ENCODE measurements at regions not wholly inside any gene's neighbourhood (a gene's known extent, or its start where the extent isn't known, plus 50 kb on each side); places are given as distances from the start of the nearest gene placed in this dataset.
"Not testable (repeated sequence)": the region's sequence is repeated elsewhere in the genome, so short reads cannot be mapped to it uniquely, and the experiment has no call there.

DNA sequence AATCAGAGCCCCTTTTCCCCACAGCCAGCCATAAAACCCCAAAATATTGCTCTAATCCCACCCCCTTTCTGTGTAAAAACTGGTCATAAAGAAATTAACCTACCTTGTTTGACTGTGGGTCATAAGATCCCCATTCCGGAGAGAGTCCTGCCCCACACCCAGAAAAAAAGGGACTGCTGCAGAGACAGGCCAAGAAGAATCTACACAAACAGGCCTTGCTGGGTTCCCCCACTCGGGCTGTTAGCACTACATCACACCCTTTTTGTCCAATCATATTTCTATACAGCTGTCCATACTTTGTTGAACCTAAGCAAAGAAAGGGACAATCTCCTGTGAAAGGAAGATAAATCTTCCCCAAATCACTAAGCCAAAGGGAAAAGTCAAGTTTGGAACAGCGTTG is 84.4 kb upstream of the MFGE8 start:
- Histone ChIP-seq H3K4me3 (no peak overlapping the region), H3K36me3 (ENCODE audit: low read depth) (no peaks in the 10 kb centered on the region), H3K4me1 (ENCODE audit: low read depth) (no peaks in the 10 kb centered on the region), H3K9me3 (no peaks in the 10 kb centered on the region)
- intact Hi-C loops (cut with DNase I, micrococcal nuclease): no loop called here
- ATAC-seq: no peak
- DNase-seq: no peak
- TF ChIP-seq, protein P1, sequence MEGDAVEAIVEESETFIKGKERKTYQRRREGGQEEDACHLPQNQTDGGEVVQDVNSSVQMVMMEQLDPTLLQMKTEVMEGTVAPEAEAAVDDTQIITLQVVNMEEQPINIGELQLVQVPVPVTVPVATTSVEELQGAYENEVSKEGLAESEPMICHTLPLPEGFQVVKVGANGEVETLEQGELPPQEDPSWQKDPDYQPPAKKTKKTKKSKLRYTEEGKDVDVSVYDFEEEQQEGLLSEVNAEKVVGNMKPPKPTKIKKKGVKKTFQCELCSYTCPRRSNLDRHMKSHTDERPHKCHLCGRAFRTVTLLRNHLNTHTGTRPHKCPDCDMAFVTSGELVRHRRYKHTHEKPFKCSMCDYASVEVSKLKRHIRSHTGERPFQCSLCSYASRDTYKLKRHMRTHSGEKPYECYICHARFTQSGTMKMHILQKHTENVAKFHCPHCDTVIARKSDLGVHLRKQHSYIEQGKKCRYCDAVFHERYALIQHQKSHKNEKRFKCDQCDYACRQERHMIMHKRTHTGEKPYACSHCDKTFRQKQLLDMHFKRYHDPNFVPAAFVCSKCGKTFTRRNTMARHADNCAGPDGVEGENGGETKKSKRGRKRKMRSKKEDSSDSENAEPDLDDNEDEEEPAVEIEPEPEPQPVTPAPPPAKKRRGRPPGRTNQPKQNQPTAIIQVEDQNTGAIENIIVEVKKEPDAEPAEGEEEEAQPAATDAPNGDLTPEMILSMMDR (IDR thresholded peaks at IDR 0.05): no peak

DNA sequence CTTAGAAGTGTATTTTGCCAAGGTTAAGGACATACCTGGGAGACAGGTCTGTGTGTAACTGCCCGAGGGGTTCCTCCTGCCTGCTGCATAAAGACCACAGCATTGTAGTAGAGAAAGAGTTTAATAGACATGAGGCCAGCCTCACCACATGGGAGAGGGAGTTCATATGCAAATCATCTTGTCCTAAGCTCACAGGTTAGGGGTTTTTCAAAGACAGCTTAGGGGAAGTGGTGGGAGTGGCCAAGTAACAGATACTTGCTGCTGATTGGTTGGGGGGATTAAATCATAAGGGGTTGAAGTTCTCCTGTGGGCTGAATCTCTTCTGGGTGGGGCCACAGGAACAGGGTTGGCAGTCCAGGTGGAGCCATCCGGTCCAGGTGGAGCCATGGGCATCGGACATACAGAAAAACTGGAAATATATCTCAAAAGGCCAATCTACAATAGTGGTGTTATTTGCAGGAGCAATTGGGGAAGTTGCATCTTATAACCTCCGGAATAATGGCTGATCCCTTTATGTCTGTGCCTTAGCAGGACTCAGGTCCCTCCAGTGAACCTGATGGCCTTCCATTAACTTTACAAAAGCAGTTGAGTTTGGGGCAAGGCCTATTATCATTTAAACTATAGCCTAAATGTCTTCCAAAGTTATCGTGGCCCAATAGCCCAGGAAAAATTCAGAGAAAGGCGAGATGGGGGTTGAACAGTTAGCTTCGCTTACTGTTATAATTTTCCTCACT is 86.0 kb upstream of the MFGE8 start:
- DNase-seq (no peak), ATAC-seq (no peak)
- Histone ChIP-seq H3K36me3 (ENCODE audit: low read depth) (no peaks in the 10 kb centered on the region), H3K4me3 (no peak overlapping the region), H3K4me1 (ENCODE audit: low read depth) (no peaks in the 10 kb centered on the region), H3K9me3 (no peaks in the 10 kb centered on the region)
- intact Hi-C loops (cut with DNase I, micrococcal nuclease): no loop called here
- TF ChIP-seq, protein P1 (IDR thresholded peaks at IDR 0.05): no peak

DNA sequence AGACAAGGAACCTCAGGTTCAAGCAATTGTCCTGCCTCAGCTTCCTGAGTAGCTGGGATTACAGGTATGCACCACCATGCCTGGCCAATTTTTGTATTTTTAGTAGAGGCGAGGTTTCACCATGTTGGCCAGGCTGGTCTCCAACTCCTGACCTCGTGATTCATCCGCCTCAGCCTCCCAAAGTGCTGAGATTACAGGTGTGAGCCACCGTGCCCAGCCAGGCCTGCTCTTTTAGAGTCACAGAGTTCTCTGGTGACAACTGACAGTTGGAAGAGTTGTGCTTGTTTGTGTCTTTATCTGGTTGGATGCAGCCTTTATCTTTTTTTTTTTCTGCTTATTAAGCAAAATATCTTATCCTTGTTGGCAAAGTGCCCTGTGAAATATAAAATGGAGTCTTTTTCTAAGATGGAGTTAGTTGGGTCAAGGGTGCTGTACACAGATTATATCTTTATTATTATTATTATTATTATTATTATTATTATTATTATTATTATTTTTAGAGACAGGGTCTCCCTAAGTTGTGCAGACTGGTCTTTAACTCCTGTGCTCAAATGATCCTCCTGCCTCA is 86.5 kb upstream of the ABHD2 start:
- H3K4me1 ChIP-seq (ENCODE audit: low read depth); intact Hi-C loops (cut with DNase I, micrococcal nuclease); H3K36me3 ChIP-seq (ENCODE audit: low read depth); H3K9me3 ChIP-seq; DNase-seq; ATAC-seq; H3K4me3 ChIP-seq: not testable (repeated sequence)

DNA sequence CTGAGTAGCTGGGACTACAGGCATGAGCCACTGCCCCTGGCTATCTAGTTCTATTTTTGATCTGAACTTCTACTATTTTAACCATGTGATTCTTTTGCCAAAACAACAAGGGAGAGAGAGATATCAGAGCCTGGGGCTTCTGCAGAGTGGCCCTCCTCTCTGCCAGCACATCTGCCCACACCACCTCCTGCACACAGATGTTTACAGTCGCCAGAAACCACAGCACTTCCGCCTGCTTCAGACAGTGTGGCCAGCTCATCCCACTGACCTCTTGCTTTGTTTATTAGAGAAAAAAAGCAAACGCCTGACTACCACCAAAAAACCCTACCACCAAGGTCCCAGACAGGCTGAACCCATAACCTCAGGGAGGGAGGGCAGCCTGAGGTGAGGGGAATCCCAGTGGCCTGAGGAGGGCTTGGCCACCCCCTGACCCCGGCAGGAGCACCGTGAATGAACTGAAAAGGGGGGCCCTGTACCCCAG is 85.9 kb upstream of the ABHD2 start:
- Histone ChIP-seq H3K4me3 (no peak overlapping the region), H3K9me3 (no peaks in the 10 kb centered on the region), H3K4me1 (ENCODE audit: low read depth) (no peaks in the 10 kb centered on the region), H3K36me3 (ENCODE audit: low read depth) (no peaks in the 10 kb centered on the region)
- ATAC-seq (peak; percentile 54), DNase-seq (peak in 1 of 3 donors; percentile 35)
- intact Hi-C loops (cut with DNase I, micrococcal nuclease): no loop called here
- TF ChIP-seq, protein P1 (IDR thresholded peaks at IDR 0.05): no peak

DNA sequence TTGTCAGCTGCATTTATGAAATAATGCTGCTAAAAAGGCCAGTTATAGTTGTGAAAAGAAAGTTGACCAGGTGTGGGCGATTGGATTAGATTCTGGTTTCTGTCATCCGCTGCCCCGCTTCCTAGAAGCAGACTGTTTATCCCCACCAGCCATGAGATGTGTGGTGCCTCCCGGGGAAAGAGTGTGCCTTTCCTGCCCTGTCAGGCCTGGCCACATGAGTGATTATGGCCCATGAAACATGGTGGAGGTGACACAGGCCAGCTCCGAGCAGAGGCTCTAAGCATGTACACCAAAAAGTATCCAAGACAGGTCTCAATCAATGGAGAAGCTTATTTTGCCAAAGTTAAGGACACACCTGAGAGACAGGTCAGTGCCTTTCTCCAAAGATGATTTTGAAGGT is 85.4 kb upstream of the ABHD2 start:
- intact Hi-C loops (cut with DNase I, micrococcal nuclease): no loop called here

More for the DNA sequence above, 85.4 kb upstream of the ABHD2 start:
- TF ChIP-seq, protein P1 (IDR thresholded peaks at IDR 0.05): no peak
- Histone ChIP-seq H3K36me3 (ENCODE audit: low read depth) (no peaks in the 10 kb centered on the region), H3K4me1 (ENCODE audit: low read depth) (no peaks in the 10 kb centered on the region), H3K4me3 (no peak overlapping the region), H3K9me3 (no peaks in the 10 kb centered on the region)
- DNase-seq (no peak), ATAC-seq (no peak)

Measured in mucosa of descending colon (tissue), 3 donors.